Fibroblast of lung (primary cell): ENCODE measurements at regions not wholly inside any gene's neighbourhood (a gene's known extent, or its start where the extent isn't known, plus 50 kb on each side); places are given as distances from the start of the nearest gene placed in this dataset.

ENCODE experiments used
- DNase-seq, 2 donors: peaks; one replicate each; pipeline versions ENCODE4 v3.0.0 to v3.0.0-alpha.2; 2010; ENCODE audit warnings: low read depth in 2 of 2
- H2AFZ ChIP-seq: 2 replicates; pipeline ENCODE4 v1.5.1; 2012; ENCODE audit warnings: low read length, control low read depth, inconsistent platforms
- H3K27ac ChIP-seq: 2 replicates; pipeline ENCODE4 v1.5.1; 2011; ENCODE audit warnings: low read length, control low read depth; ENCODE audit not compliant: insufficient read depth
- H3K27me3 ChIP-seq: 2 replicates; pipeline ENCODE4 v1.5.1; 2011; ENCODE audit warnings: mild to moderate bottlenecking, low read length; ENCODE audit not compliant: control insufficient read depth, insufficient read depth
- H3K36me3 ChIP-seq: 2 replicates; pipeline ENCODE4 v1.5.1; 2011; ENCODE audit warnings: low read length; ENCODE audit not compliant: control insufficient read depth, insufficient read depth
- H3K4me1 ChIP-seq: 2 replicates; pipeline ENCODE4 v1.5.1; 2011; ENCODE audit warnings: low read length; ENCODE audit not compliant: control insufficient read depth, insufficient read depth; ENCODE audit errors: extremely low read depth
- H3K4me2 ChIP-seq: 2 replicates; pipeline ENCODE4 v1.5.1; 2011; ENCODE audit warnings: low read length, control low read depth; ENCODE audit not compliant: insufficient read depth; ENCODE audit errors: extremely low read depth
- H3K4me3 ChIP-seq, 4 experiments: fragments of 200-600 bp in 1 of 4; sonication (generic) in 1 of 4; replicated peaks in 1 of 4; 2 replicates each; pipeline ENCODE4 v1.5.1; 2011 to 2016; ENCODE audit warnings: low read length in 4 of 4, low read depth in 3 of 4, mild to moderate bottlenecking in 3 of 4, control low read depth in 2 of 4, inconsistent platforms in 1 of 4, mixed read lengths in 1 of 4; ENCODE audit not compliant: insufficient read depth in 1 of 4; ENCODE audit errors: control extremely low read depth in 1 of 4
- H3K79me2 ChIP-seq: 2 replicates; pipeline ENCODE4 v1.5.1; 2012; ENCODE audit warnings: mild to moderate bottlenecking, low read length, inconsistent platforms; ENCODE audit not compliant: control insufficient read depth, insufficient read depth
- H3K9ac ChIP-seq: 2 replicates; pipeline ENCODE4 v1.5.1; 2011; ENCODE audit warnings: mild to moderate bottlenecking, low read length, control low read depth; ENCODE audit not compliant: insufficient read depth
- H3K9me3 ChIP-seq: 2 replicates; pipeline ENCODE4 v1.5.1; 2012; ENCODE audit warnings: low read depth, low read length; ENCODE audit not compliant: control insufficient read depth, insufficient read depth
- H4K20me1 ChIP-seq: 2 replicates; pipeline ENCODE4 v1.5.1; 2011; ENCODE audit warnings: low read length; ENCODE audit not compliant: control insufficient read depth, insufficient read depth; ENCODE audit errors: extremely low read depth
- EZH2 ChIP-seq: IDR thresholded peaks from 2 replicates; pipeline ENCODE4 v1.5.1; 2012; ENCODE audit warnings: low read length, control low read depth, mild to moderate bottlenecking; ENCODE audit errors: missing control alignments
- TF ChIP-seq, protein P1 (sequence below), 2 donors: IDR thresholded peaks in 1 of 2; conservative IDR thresholded peaks in 1 of 2; 1 replicate in 1 of 2; 2 replicates in 1 of 2; pipeline ENCODE4 v1.5.1; 2011 to 2012; ENCODE audit warnings: low read length in 2 of 2, control low read depth in 1 of 2, inconsistent platforms in 1 of 2, low read depth in 1 of 2, mild to moderate bottlenecking in 1 of 2

DNA sequence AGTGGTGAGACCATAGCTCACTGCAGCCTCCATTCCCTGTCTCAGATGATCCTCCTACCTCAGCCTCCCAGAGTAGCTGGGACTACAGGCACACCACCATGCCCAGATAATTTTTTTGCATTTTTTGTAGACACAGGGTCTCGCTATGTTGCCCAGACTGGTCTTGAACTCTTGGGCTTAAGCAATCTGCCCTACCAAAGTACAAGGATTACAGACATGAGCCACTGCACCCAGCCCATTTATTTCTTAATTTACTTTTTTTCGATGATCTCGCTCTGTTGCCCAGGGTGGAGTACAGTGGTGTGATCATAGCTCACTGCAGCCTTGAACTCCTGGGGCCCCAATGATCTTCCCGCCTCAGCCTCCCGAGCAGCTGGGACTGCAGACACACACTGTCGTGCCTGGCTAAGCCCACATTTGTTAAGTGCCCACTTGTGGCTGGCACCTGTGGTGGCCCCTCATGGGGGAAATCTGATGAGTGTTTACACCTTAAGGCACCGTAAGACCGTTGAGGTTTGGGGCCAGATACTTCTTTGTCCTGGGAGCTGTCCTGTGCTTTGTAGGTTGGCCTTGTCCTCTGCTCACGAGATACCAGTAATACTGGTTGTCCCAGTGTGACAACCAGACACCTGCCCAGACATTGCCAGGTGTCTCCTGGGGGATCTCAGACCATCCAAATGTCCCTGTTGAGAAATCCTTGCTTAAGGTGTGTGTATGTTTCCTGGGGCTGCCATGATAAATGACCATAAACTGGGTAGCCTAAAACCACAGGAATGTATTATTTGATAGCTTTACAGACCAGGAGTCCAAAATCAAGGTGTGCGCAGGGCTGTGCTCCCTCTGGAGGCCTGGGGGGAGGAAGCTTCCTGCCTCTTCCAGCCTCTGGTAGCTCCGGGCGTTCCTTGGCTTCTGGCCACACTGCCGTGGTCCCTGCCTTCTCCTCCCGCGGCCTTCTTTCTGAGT, 141.4 kb upstream of the GSE1 start:
- no peak overlapping the region for H3K4me2 ChIP-seq
- TF ChIP-seq, protein P1, sequence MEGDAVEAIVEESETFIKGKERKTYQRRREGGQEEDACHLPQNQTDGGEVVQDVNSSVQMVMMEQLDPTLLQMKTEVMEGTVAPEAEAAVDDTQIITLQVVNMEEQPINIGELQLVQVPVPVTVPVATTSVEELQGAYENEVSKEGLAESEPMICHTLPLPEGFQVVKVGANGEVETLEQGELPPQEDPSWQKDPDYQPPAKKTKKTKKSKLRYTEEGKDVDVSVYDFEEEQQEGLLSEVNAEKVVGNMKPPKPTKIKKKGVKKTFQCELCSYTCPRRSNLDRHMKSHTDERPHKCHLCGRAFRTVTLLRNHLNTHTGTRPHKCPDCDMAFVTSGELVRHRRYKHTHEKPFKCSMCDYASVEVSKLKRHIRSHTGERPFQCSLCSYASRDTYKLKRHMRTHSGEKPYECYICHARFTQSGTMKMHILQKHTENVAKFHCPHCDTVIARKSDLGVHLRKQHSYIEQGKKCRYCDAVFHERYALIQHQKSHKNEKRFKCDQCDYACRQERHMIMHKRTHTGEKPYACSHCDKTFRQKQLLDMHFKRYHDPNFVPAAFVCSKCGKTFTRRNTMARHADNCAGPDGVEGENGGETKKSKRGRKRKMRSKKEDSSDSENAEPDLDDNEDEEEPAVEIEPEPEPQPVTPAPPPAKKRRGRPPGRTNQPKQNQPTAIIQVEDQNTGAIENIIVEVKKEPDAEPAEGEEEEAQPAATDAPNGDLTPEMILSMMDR (conservative IDR thresholded peaks at IDR 0.05 in 1 of 2, IDR thresholded peaks at IDR 0.05 in 1 of 2; ENCODE audit: low read depth in 1 of 2, low read length in 2 of 2), result no peak
- no peak for TF ChIP-seq EZH2
- H2AFZ ChIP-seq, result no peak overlapping the region
- H3K36me3 ChIP-seq, result no peaks in the 10 kb centered on the region
- H4K20me1 ChIP-seq, result no peaks in the 10 kb centered on the region
- DNase-seq, result no peak
- no peaks in the 10 kb centered on the region for H3K9me3 ChIP-seq
- H3K27me3 ChIP-seq, result no peaks in the 10 kb centered on the region
- no peak overlapping the region for H3K4me3 ChIP-seq
- no peak overlapping the region for H3K27ac ChIP-seq
- H3K4me1 ChIP-seq, result no peaks in the 10 kb centered on the region
- no peak overlapping the region for H3K9ac ChIP-seq
- no peaks in the 10 kb centered on the region for H3K79me2 ChIP-seq

DNA sequence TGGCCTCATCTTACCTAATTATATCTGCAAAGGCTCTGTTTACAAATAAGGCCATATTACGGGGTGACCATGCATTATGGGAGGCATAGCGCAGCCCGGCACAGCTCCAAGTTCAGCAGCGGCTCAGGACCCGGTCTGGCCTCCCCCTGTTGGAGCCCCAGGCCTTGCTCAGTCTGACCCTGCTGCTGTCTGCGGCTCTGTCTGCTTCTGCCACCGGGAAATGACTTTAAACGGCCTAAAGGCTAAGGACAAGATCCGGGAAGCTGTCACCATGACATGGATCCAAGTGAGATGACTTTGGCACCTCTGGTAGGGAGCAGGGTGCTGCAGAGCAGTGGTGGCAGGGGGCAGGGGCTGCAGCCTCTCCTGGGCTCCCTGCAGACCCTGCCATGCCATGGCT, 140.6 kb upstream of the GSE1 start:
- H3K4me1 ChIP-seq, result no peaks in the 10 kb centered on the region

DNA sequence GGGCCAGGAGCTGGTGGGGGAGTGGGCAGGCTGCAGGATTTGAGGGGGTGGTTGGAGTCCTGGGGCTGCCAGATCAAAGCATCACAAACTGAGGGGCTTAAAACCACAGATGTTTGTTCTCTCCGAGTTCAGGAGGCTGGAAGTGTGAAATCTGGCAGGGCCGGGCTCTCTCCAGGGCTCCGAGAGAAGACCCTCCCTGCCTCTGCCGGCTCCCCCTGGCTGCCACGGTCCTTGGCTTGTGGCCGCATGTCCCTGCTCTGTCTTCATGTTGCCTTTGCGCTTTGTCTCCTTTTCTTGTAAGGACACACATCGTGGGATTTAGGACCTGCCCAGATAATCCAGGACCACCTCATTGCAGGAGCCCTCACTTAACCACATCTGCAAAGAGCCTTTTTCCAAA, 139.8 kb upstream of the GSE1 start:
- Histone ChIP-seq H4K20me1 (no peaks in the 10 kb centered on the region), H3K4me1 (no peaks in the 10 kb centered on the region), H2AFZ (no peak overlapping the region), H3K9ac (no peak overlapping the region), H3K4me2 (no peak overlapping the region), H3K4me3 (no peak overlapping the region), H3K27ac (no peak overlapping the region), H3K79me2 (no peaks in the 10 kb centered on the region), H3K27me3 (no peaks in the 10 kb centered on the region), H3K36me3 (no peaks in the 10 kb centered on the region), H3K9me3 (no peaks in the 10 kb centered on the region)
- DNase-seq, result no peak
- TF ChIP-seq EZH2, result no peak
- TF ChIP-seq, protein P1 (conservative IDR thresholded peaks at IDR 0.05 in 1 of 2, IDR thresholded peaks at IDR 0.05 in 1 of 2; ENCODE audit: low read depth in 1 of 2, low read length in 2 of 2), result no peak

More for the DNA sequence above, 140.6 kb upstream of the GSE1 start:
- H3K4me2 ChIP-seq, result no peak overlapping the region
- no peak for DNase-seq
- H3K79me2 ChIP-seq, result no peaks in the 10 kb centered on the region
- H3K9ac ChIP-seq, result no peak overlapping the region
- H3K27me3 ChIP-seq, result no peaks in the 10 kb centered on the region
- H3K36me3 ChIP-seq, result no peaks in the 10 kb centered on the region
- no peak overlapping the region for H3K27ac ChIP-seq
- no peaks in the 10 kb centered on the region for H3K9me3 ChIP-seq
- no peaks in the 10 kb centered on the region for H4K20me1 ChIP-seq
- no peak overlapping the region for H3K4me3 ChIP-seq
- H2AFZ ChIP-seq, result no peak overlapping the region
- TF ChIP-seq, protein P1 (conservative IDR thresholded peaks at IDR 0.05 in 1 of 2, IDR thresholded peaks at IDR 0.05 in 1 of 2; ENCODE audit: low read depth in 1 of 2, low read length in 2 of 2), result no peak
- TF ChIP-seq EZH2, result no peak
